IMR-90 (cell line): ENCODE measurements at regions not wholly inside any gene's neighbourhood (a gene's known extent, or its start where the extent isn't known, plus 50 kb on each side); places are given as distances from the start of the nearest gene placed in this dataset.

Experiments
- ATAC-seq: fragments of 200-7000 bp; cut with Tn5 transposase; 2 replicates; pipeline ENCODE4 v1.9.1; 2020; ENCODE audit warnings: low read depth, mild to moderate bottlenecking, moderate library complexity
- BruUV-seq: library from RNA; stranded (reverse); fragments of 400-500 nt; replicated peaks from 2 replicates; lab custom pipeline; 2021; lab: Mats Ljungman, UMichigan
- CTCF ChIA-PET: fragments of 300-600 bp; formaldehyde crosslinking; extraction: SDS; loops from one replicate; lab custom pipeline; 2021; ENCODE audit warnings: antibody characterized with exemption; lab: Yijun Ruan, JAX
- POLR2A ChIA-PET: fragments of 300-600 bp; sonication (Branson Sonifier 250); formaldehyde crosslinking; loops from one replicate; lab custom pipeline; 2022; ENCODE audit warnings: antibody characterized with exemption; ENCODE audit not compliant: unreplicated experiment; lab: Charles Lee
- DNase-seq: peaks from one replicate; pipeline ENCODE4 v3.0.0; 2013
- H2AFZ ChIP-seq: replicated peaks from 2 replicates; pipeline ENCODE3; 2013; ENCODE audit warnings: low read length, mild to moderate bottlenecking; ENCODE audit not compliant: poor library complexity
- H2AK5ac ChIP-seq: 2 replicates; pipeline ENCODE4 v1.6.1; 2013; ENCODE audit warnings: low read depth, low read length, inconsistent platforms
- H2AK9ac ChIP-seq: replicated peaks from 2 replicates; pipeline ENCODE3; 2013; ENCODE audit warnings: mild to moderate bottlenecking, low read depth, low read length, moderate library complexity; ENCODE audit not compliant: poor library complexity
- H2BK120ac ChIP-seq: 2 replicates; pipeline ENCODE4 v1.6.1; 2013; ENCODE audit warnings: low read depth, low read length, inconsistent platforms
- H2BK15ac ChIP-seq: 3 replicates; pipeline ENCODE4 v1.6.1; 2013; ENCODE audit warnings: low read depth, low read length, inconsistent platforms
- H2BK20ac ChIP-seq: 2 replicates; pipeline ENCODE4 v1.6.1; 2013; ENCODE audit warnings: low read depth, mild to moderate bottlenecking, inconsistent platforms, low read length, moderate library complexity
- H2BK5ac ChIP-seq: 2 replicates; pipeline ENCODE4 v1.6.1; 2013; ENCODE audit warnings: mild to moderate bottlenecking, low read depth, low read length, inconsistent platforms; ENCODE audit not compliant: poor library complexity, severe bottlenecking
- H3K14ac ChIP-seq: replicated peaks from 2 replicates; pipeline ENCODE4 v1.6.1; 2013; ENCODE audit warnings: low read depth, low read length, inconsistent platforms
- H3K18ac ChIP-seq: 2 replicates; pipeline ENCODE4 v1.6.1; 2013; ENCODE audit warnings: low read depth, low read length, control low read depth
- H3K23ac ChIP-seq: 2 replicates; pipeline ENCODE4 v1.6.1; 2013; ENCODE audit warnings: low read depth, low read length, inconsistent platforms
- H3K27ac ChIP-seq: 2 replicates; pipeline ENCODE4 v1.5.1; 2013; ENCODE audit warnings: mild to moderate bottlenecking, control low read depth, low read length; ENCODE audit not compliant: insufficient read depth
- H3K27me3 ChIP-seq: 2 replicates; pipeline ENCODE4 v1.6.1; 2013; ENCODE audit warnings: low read length; ENCODE audit not compliant: control insufficient read depth, insufficient read depth
- H3K36me3 ChIP-seq: 2 replicates; pipeline ENCODE4 v1.6.1; 2013; ENCODE audit warnings: low read length, mixed read lengths; ENCODE audit not compliant: control insufficient read depth, insufficient read depth
- H3K4ac ChIP-seq: 2 replicates; pipeline ENCODE4 v1.6.1; 2013; ENCODE audit warnings: low read depth, low read length, inconsistent platforms
- H3K4me1 ChIP-seq: 2 replicates; pipeline ENCODE4 v1.6.1; 2013; ENCODE audit warnings: low read length, mixed read lengths; ENCODE audit not compliant: control insufficient read depth, insufficient read depth
- H3K4me2 ChIP-seq: 2 replicates; pipeline ENCODE4 v1.6.1; 2013; ENCODE audit warnings: low read depth, mild to moderate bottlenecking, control low read depth, low read length, moderate library complexity
- H3K4me3 ChIP-seq: 2 replicates; pipeline ENCODE4 v1.5.1; 2013; ENCODE audit warnings: low read depth, mild to moderate bottlenecking, control low read depth, low read length, moderate library complexity; ENCODE audit not compliant: insufficient read depth
- H3K56ac ChIP-seq: 2 replicates; pipeline ENCODE4 v1.6.1; 2013; ENCODE audit warnings: low read length, inconsistent platforms; ENCODE audit not compliant: insufficient read depth; ENCODE audit errors: extremely low read depth
- H3K79me1 ChIP-seq, 2 experiments: 2 replicates each; pipeline ENCODE4 v1.6.1; 2013; ENCODE audit warnings: low read length in 2 of 2, inconsistent platforms in 1 of 2, low read depth in 1 of 2
- H3K9ac ChIP-seq: 2 replicates; pipeline ENCODE4 v1.6.1; 2013; ENCODE audit warnings: low read depth, low read length, control low read depth
- H3K9me1 ChIP-seq: 2 replicates; pipeline ENCODE4 v1.6.1; 2013; ENCODE audit warnings: low read length, inconsistent platforms; ENCODE audit not compliant: insufficient read depth
- H3K9me3 ChIP-seq: 2 replicates; pipeline ENCODE4 v1.6.1; 2013; ENCODE audit warnings: low read length; ENCODE audit not compliant: control insufficient read depth, insufficient read depth
- H4K20me1 ChIP-seq: 2 replicates; pipeline ENCODE4 v1.6.1; 2013; ENCODE audit warnings: low read length, inconsistent platforms; ENCODE audit not compliant: insufficient read depth
- H4K5ac ChIP-seq: 2 replicates; pipeline ENCODE4 v1.6.1; 2013; ENCODE audit warnings: mild to moderate bottlenecking, low read depth, low read length, control low read depth
- H4K8ac ChIP-seq, 2 experiments: 2 replicates each; pipeline ENCODE4 v1.6.1; 2013; ENCODE audit warnings: low read depth in 2 of 2, low read length in 2 of 2, control low read depth in 1 of 2, inconsistent platforms in 1 of 2
- H4K91ac ChIP-seq: 2 replicates; pipeline ENCODE4 v1.6.1; 2013; ENCODE audit warnings: low read depth, low read length, inconsistent platforms; ENCODE audit not compliant: insufficient read depth
- BHLHE40 ChIP-seq: fragments of 150-350 bp; IDR thresholded peaks from 2 replicates; pipeline ENCODE4 v1.6.1; 2016; ENCODE audit warnings: mild to moderate bottlenecking, low read depth, low read length
- CEBPB ChIP-seq: IDR thresholded peaks from 2 replicates; pipeline ENCODE4 v1.6.1; 2012; ENCODE audit warnings: low read depth, low read length, improper control_type of control experiment
- CHD1 ChIP-seq: IDR thresholded peaks from 2 replicates; pipeline ENCODE4 v1.6.1; 2012; ENCODE audit warnings: low read depth, low read length, improper control_type of control experiment
- FOS ChIP-seq: fragments of 150-350 bp; IDR thresholded peaks from 2 replicates; pipeline ENCODE4 v1.6.1; 2016; ENCODE audit warnings: low read depth, low read length
- MAFK ChIP-seq: IDR thresholded peaks from 2 replicates; pipeline ENCODE4 v1.6.1; 2012; ENCODE audit warnings: low read depth, low read length, improper control_type of control experiment
- MAZ ChIP-seq: IDR thresholded peaks from 2 replicates; pipeline ENCODE4 v1.6.1; 2012; ENCODE audit warnings: low read depth, mild to moderate bottlenecking, low read length, improper control_type of control experiment, moderate library complexity, borderline replicate concordance
- MXI1 ChIP-seq: IDR thresholded peaks from 2 replicates; pipeline ENCODE4 v1.6.1; 2012; ENCODE audit warnings: low read depth, mild to moderate bottlenecking, low read length, moderate library complexity, borderline replicate concordance
- NFE2L2 ChIP-seq: fragments of 150-350 bp; IDR thresholded peaks from 2 replicates; pipeline ENCODE4 v1.6.1; 2016; ENCODE audit warnings: low read depth, mild to moderate bottlenecking, low read length
- POLR2A ChIP-seq: IDR thresholded peaks from 2 replicates; pipeline ENCODE4 v1.6.1; 2012; ENCODE audit warnings: mild to moderate bottlenecking, low read depth, low read length
- RAD21 ChIP-seq: IDR thresholded peaks from 2 replicates; pipeline ENCODE4 v1.6.1; 2012; ENCODE audit warnings: low read length, improper control_type of control experiment
- RFX5 ChIP-seq: IDR thresholded peaks from 2 replicates; pipeline ENCODE4 v1.8.0; 2012; ENCODE audit warnings: low read depth, mild to moderate bottlenecking, low read length, moderate library complexity
- SMC3 ChIP-seq: fragments of 150-350 bp; IDR thresholded peaks from 2 replicates; pipeline ENCODE4 v1.6.1; 2016; ENCODE audit warnings: low read depth, mild to moderate bottlenecking, antibody characterized with exemption, low read length, moderate library complexity
- dilution Hi-C: fragments of 300-500 bp; cut with HindIII; formaldehyde crosslinking; loops from one replicate; pipeline ENCODE4 v1.14.3; 2018; ENCODE audit warnings: low sequenced_read_pairs; ENCODE audit not compliant: unreplicated experiment
- in situ Hi-C: fragments of 300-500 bp; cut with MboI; formaldehyde crosslinking; loops from 3 replicates; pipeline ENCODE4 v1.14.3; 2019; ENCODE audit warnings: low sequenced_read_pairs, inconsistent platforms, mixed read lengths
- intact Hi-C: fragments of 100-400 bp; cut with micrococcal nuclease; formaldehyde crosslinking; loops from 2 replicates; pipeline ENCODE4 v1.10.0; 2022
- TF ChIP-seq, protein P1 (sequence below): fragments of 150-350 bp; IDR thresholded peaks from 2 replicates; pipeline ENCODE4 v1.6.1; 2016; ENCODE audit warnings: low read depth, mild to moderate bottlenecking, low read length, moderate library complexity, borderline replicate concordance
- TF ChIP-seq, protein P2 (sequence below): fragments of 150-350 bp; IDR thresholded peaks from 2 replicates; pipeline ENCODE4 v1.6.1; 2017; ENCODE audit warnings: mild to moderate bottlenecking, antibody characterized with exemption, low read length, low read depth
- TF ChIP-seq, protein P3 (sequence below): conservative IDR thresholded peaks from 2 replicates; pipeline ENCODE4 v1.5.1; 2012; ENCODE audit warnings: mild to moderate bottlenecking, low read depth, low read length, improper control_type of control experiment

DNA sequence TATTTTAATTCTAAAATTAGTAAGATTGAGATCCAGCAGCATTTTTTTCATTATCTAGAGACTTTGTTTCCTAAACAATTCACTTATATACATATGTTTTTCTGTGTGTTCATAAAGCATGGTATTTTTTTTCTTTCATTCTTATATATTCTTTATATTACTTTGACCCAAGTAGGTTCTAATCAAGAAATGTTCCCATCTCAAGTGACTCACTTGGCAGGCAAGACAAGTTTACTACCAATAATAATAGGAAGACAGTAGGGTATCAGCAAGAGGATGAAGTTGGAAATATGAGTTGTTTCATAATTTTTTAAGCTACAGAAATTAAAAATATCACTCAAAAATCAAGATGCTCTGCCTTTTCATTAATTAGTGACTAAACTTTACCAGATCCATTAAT, 613.4 kb upstream of the ATP2B1 start:
- POLR2A ChIA-PET: no interaction called here
- Histone ChIP-seq H4K91ac (no peak overlapping the region), H3K56ac (no peak overlapping the region), H3K4me2 (no peak overlapping the region), H3K27ac (no peak overlapping the region), H3K4me3 (no peak overlapping the region), H3K23ac (no peak overlapping the region), H2BK15ac (no peak overlapping the region), H3K79me1 (no peaks in the 10 kb centered on the region), H2BK5ac (no peak overlapping the region), H2BK20ac (no peak overlapping the region), H2AFZ (no peak overlapping the region), H3K4ac (no peak overlapping the region), H2AK9ac (no peak overlapping the region), H3K9me3 (no peaks in the 10 kb centered on the region), H3K4me1 (no peaks in the 10 kb centered on the region), H2BK120ac (no peak overlapping the region), H3K36me3 (no peaks in the 10 kb centered on the region), H3K14ac (no peak overlapping the region), H3K27me3 (no peaks in the 10 kb centered on the region), H3K9ac (no peak overlapping the region), H4K20me1 (no peaks in the 10 kb centered on the region), H3K9me1 (no peaks in the 10 kb centered on the region), H4K5ac (no peak overlapping the region), H2AK5ac (no peak overlapping the region), H4K8ac (no peak overlapping the region), H3K18ac (no peak overlapping the region)
- TF ChIP-seq MXI1 (no peak), FOS (no peak), SMC3 (no peak), MAZ (no peak), RAD21 (no peak), POLR2A (no peak), CHD1 (no peak), CEBPB (no peak), NFE2L2 (no peak), RFX5 (no peak), BHLHE40 (no peak), MAFK (no peak)
- TF ChIP-seq, protein P1, sequence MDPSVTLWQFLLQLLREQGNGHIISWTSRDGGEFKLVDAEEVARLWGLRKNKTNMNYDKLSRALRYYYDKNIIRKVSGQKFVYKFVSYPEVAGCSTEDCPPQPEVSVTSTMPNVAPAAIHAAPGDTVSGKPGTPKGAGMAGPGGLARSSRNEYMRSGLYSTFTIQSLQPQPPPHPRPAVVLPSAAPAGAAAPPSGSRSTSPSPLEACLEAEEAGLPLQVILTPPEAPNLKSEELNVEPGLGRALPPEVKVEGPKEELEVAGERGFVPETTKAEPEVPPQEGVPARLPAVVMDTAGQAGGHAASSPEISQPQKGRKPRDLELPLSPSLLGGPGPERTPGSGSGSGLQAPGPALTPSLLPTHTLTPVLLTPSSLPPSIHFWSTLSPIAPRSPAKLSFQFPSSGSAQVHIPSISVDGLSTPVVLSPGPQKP: no peak
- TF ChIP-seq, protein P2, sequence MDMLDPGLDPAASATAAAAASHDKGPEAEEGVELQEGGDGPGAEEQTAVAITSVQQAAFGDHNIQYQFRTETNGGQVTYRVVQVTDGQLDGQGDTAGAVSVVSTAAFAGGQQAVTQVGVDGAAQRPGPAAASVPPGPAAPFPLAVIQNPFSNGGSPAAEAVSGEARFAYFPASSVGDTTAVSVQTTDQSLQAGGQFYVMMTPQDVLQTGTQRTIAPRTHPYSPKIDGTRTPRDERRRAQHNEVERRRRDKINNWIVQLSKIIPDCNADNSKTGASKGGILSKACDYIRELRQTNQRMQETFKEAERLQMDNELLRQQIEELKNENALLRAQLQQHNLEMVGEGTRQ: no peak
- TF ChIP-seq, protein P3, sequence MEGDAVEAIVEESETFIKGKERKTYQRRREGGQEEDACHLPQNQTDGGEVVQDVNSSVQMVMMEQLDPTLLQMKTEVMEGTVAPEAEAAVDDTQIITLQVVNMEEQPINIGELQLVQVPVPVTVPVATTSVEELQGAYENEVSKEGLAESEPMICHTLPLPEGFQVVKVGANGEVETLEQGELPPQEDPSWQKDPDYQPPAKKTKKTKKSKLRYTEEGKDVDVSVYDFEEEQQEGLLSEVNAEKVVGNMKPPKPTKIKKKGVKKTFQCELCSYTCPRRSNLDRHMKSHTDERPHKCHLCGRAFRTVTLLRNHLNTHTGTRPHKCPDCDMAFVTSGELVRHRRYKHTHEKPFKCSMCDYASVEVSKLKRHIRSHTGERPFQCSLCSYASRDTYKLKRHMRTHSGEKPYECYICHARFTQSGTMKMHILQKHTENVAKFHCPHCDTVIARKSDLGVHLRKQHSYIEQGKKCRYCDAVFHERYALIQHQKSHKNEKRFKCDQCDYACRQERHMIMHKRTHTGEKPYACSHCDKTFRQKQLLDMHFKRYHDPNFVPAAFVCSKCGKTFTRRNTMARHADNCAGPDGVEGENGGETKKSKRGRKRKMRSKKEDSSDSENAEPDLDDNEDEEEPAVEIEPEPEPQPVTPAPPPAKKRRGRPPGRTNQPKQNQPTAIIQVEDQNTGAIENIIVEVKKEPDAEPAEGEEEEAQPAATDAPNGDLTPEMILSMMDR: no peak
- dilution Hi-C loops (no loop called here), in situ Hi-C loops (no loop called here), intact Hi-C loops (no loop called here)
- CTCF ChIA-PET: no interaction called here
- DNase-seq (no peak), ATAC-seq (no peak)
- BruUV-seq: no TSS peak
